GM06990 (cell line): ENCODE measurements at regions not wholly inside any gene's neighbourhood (a gene's known extent, or its start where the extent isn't known, plus 50 kb on each side); places are given as distances from the start of the nearest gene placed in this dataset.

Experiments used
- DNase-seq: peaks from one replicate; pipeline ENCODE4 v3.0.0-alpha.2; 2011; ENCODE audit not compliant: insufficient read length; ENCODE audit errors: extremely low read depth
- H3K27me3 ChIP-seq: replicated peaks from 2 replicates; pipeline ENCODE4 v1.6.0; 2011; ENCODE audit warnings: low read length; ENCODE audit not compliant: control insufficient read depth, insufficient read depth
- H3K36me3 ChIP-seq: 2 replicates; pipeline ENCODE4 v1.5.1; 2011; ENCODE audit warnings: low read length; ENCODE audit not compliant: control insufficient read depth, insufficient read depth
- H3K4me3 ChIP-seq: replicated peaks from 2 replicates; pipeline ENCODE4 v1.5.1; 2011; ENCODE audit warnings: low read depth, mild to moderate bottlenecking, control low read depth, low read length
- CTCF ChIP-seq: IDR thresholded peaks from 2 replicates; pipeline ENCODE4 v1.5.1; 2011; ENCODE audit warnings: low read length, control low read depth, mild to moderate bottlenecking, inconsistent platforms; ENCODE audit not compliant: insufficient read depth, poor library complexity, severe bottlenecking

- TF ChIP-seq CTCF: no peak
- Histone ChIP-seq H3K27me3 (no peaks in the 10 kb centered on the region), H3K36me3 (no peaks in the 10 kb centered on the region), H3K4me3 (no peak overlapping the region)
- DNase-seq: no peak
Measured at GRCh38 chr18:67108894-67109293, 407.6 kb downstream of the DSEL start.

- Histone ChIP-seq H3K4me3 (no peak overlapping the region), H3K36me3 (no peaks in the 10 kb centered on the region), H3K27me3 (no peaks in the 10 kb centered on the region)
- TF ChIP-seq CTCF: peak; percentile 77
- no peak for DNase-seq
Measured at GRCh38 chr18:67104700-67105284, 411.7 kb downstream of the DSEL start.

- no peak overlapping the region for H3K4me3 ChIP-seq
- no peak for DNase-seq
- H3K27me3 ChIP-seq: no peaks in the 10 kb centered on the region
- no peaks in the 10 kb centered on the region for H3K36me3 ChIP-seq
- no peak for TF ChIP-seq CTCF
Measured at GRCh38 chr18:67094123-67094522, 422.4 kb downstream of the DSEL start.

GRCh38 chr18:67092141-67092540 is 424.4 kb downstream of the DSEL start:
- TF ChIP-seq CTCF: no peak
- no peaks in the 10 kb centered on the region for H3K36me3 ChIP-seq
- H3K27me3 ChIP-seq: no peaks in the 10 kb centered on the region
- DNase-seq: no peak
- H3K4me3 ChIP-seq: no peak overlapping the region

GRCh38 chr18:67081482-67082211 is 434.9 kb downstream of the DSEL start:
- no peak for TF ChIP-seq CTCF
- no peaks in the 10 kb centered on the region for H3K27me3 ChIP-seq
- no peak overlapping the region for H3K4me3 ChIP-seq
- DNase-seq: no peak
- H3K36me3 ChIP-seq: no peaks in the 10 kb centered on the region
